NCI-H748 (cell line): ENCODE measurements at regions not wholly inside any gene's neighbourhood (a gene's known extent, or its start where the extent isn't known, plus 50 kb on each side); places are given as distances from the start of the nearest gene placed in this dataset.

Experiments used
- DNase-seq: peaks from one replicate; lab custom pipeline; 2025; ENCODE audit not compliant: unreplicated experiment; lab: John Stamatoyannopoulos, UW

- no peak for DNase-seq
Measured at GRCh38 chr15:97446138-97446537, 514.4 kb upstream of the ARRDC4 start.

- DNase-seq: peak; percentile 10
Measured at GRCh38 chr15:97456521-97457202, 503.8 kb upstream of the ARRDC4 start.

- no peak for DNase-seq
Measured at GRCh38 chr15:97457203-97457847, 503.2 kb upstream of the ARRDC4 start.

GRCh38 chr15:97459771-97460170 is 500.7 kb upstream of the ARRDC4 start:
- DNase-seq: no peak

GRCh38 chr15:97461226-97461625 is 499.3 kb upstream of the ARRDC4 start:
- no peak for DNase-seq

GRCh38 chr15:97463696-97464095 is 496.8 kb upstream of the ARRDC4 start:
- DNase-seq: peak; percentile 91

- peak; percentile 47 for DNase-seq
Measured at GRCh38 chr15:97470417-97470816, 490.1 kb upstream of the ARRDC4 start.

- no peak for DNase-seq
Measured at GRCh38 chr15:97473627-97474026, 486.9 kb upstream of the ARRDC4 start.

GRCh38 chr15:97479957-97480356 is 480.5 kb upstream of the ARRDC4 start:
- DNase-seq: no peak

- DNase-seq: peak; percentile 40
Measured at GRCh38 chr15:97482521-97482920, 478.0 kb upstream of the ARRDC4 start.

- DNase-seq: no peak
Measured at GRCh38 chr15:97483232-97483631, 477.3 kb upstream of the ARRDC4 start.

GRCh38 chr15:97490429-97490828 is 470.1 kb upstream of the ARRDC4 start:
- DNase-seq: no peak

- DNase-seq: no peak
Measured at GRCh38 chr15:97501291-97501690, 459.2 kb upstream of the ARRDC4 start.

- no peak for DNase-seq
Measured at GRCh38 chr15:97502038-97502437, 458.5 kb upstream of the ARRDC4 start.

- DNase-seq: no peak
Measured at GRCh38 chr15:97504031-97504792, 456.3 kb upstream of the ARRDC4 start.

GRCh38 chr15:97517737-97518136 is 442.8 kb upstream of the ARRDC4 start:
- no peak for DNase-seq

- no peak for DNase-seq
Measured at GRCh38 chr15:97520689-97521088, 439.8 kb upstream of the ARRDC4 start.

- DNase-seq: no peak
Measured at GRCh38 chr15:97521381-97522285, 438.9 kb upstream of the ARRDC4 start.

GRCh38 chr15:97522347-97522746 is 438.2 kb upstream of the ARRDC4 start:
- DNase-seq: no peak

GRCh38 chr15:97525809-97526208 is 434.7 kb upstream of the ARRDC4 start:
- DNase-seq: no peak

GRCh38 chr15:97528238-97528637 is 432.3 kb upstream of the ARRDC4 start:
- DNase-seq: no peak
